Choroid plexus epithelial cell (primary cell): ENCODE measurements at regions not wholly inside any gene's neighbourhood (a gene's known extent, or its start where the extent isn't known, plus 50 kb on each side); places are given as distances from the start of the nearest gene placed in this dataset.

ENCODE experiments used
- DNase-seq: peaks from one replicate; pipeline ENCODE4 v3.0.0-alpha.2; 2010; ENCODE audit warnings: low read depth
- H3K4me3 ChIP-seq: 2 replicates; pipeline ENCODE4 v1.5.1; 2011; ENCODE audit warnings: low read depth, mild to moderate bottlenecking, control low read depth, low read length, moderate library complexity
- TF ChIP-seq, protein P1 (sequence below): conservative IDR thresholded peaks from 2 replicates; pipeline ENCODE4 v1.5.1; 2011; ENCODE audit warnings: low read depth, mild to moderate bottlenecking, control low read depth, inconsistent platforms, low read length, moderate library complexity

DNA sequence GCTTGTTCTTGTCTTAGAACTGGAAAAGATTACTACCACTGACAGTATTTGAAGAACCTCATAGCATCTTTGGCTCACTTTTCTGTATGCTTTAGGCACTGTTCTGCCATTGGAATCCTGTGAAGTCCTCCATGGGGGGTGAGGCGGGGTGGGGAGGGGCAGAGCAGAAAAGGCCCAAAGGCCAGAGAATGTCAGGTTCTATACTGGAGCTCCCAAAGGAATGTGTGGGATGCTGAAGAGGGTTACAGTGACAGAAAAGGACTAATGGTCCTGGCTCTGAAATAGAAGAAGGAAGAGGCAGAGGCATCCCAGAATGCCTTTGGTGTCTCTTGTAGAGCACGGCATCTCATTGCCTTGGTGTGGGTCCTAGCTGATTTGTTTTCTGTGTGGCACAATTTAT is 141.9 kb downstream of the HAUS1 start:
- H3K4me3 ChIP-seq = no peak overlapping the region
- DNase-seq = no peak
- TF ChIP-seq, protein P1, sequence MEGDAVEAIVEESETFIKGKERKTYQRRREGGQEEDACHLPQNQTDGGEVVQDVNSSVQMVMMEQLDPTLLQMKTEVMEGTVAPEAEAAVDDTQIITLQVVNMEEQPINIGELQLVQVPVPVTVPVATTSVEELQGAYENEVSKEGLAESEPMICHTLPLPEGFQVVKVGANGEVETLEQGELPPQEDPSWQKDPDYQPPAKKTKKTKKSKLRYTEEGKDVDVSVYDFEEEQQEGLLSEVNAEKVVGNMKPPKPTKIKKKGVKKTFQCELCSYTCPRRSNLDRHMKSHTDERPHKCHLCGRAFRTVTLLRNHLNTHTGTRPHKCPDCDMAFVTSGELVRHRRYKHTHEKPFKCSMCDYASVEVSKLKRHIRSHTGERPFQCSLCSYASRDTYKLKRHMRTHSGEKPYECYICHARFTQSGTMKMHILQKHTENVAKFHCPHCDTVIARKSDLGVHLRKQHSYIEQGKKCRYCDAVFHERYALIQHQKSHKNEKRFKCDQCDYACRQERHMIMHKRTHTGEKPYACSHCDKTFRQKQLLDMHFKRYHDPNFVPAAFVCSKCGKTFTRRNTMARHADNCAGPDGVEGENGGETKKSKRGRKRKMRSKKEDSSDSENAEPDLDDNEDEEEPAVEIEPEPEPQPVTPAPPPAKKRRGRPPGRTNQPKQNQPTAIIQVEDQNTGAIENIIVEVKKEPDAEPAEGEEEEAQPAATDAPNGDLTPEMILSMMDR = no peak

DNA sequence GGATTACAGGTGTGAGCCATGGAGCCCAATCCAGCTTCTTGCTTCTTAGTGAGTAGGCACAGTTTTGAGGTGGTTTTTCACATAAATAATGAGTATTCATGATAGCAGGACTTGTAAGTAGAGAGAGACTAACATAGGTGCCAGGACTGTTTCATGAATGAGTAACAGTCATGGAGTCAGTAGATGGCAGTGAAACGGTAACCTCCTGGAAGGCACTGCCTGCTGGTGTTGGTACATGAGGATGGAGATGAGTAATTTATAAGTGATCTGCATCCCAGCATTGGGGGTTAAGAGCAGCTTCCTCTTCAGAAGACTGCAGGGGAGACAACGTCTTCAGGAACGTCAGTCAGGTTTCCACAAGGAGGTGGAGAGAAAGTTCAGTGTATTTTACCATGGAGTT is 143.8 kb downstream of the HAUS1 start:
- TF ChIP-seq, protein P1 = no peak
- H3K4me3 ChIP-seq = no peak overlapping the region

DNA sequence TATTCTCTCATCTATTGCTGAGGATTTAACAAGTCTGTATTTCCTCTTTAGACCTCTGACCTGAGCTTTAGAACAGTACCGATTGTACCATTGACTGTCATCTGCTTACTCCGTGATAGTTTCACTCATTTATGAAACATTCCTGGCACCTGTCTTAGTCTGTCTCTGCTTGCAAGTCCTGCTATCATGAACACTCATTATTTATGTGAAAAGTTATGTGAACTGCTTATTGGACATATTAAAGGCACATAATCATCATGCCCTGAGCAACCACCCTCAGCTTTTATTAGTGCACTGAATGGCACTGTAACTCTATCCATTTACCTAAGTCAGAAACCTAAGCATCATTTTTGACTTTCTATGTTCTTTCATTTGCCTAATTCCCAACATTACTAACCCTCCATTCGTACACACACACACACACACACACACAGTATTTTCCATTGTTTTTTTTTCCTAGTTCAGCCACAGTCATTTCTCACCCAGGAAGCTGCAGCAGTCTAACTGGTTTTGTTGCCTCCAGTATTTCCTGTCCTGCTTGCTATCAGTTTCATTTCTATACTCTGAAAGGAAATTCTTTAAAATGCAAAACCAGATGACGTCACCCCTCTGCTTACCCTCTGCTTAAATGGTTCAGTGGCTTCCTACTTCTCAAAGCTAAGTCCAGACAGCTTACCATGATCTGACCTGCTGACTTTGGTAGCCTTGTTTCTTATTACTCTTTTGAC is 146.1 kb downstream of the HAUS1 start:
- TF ChIP-seq, protein P1 = no peak
- H3K4me3 ChIP-seq = peak overlapping the region; percentile 2
- peak; percentile 96 for DNase-seq

More for the DNA sequence above, 143.8 kb downstream of the HAUS1 start:
- DNase-seq = no peak

DNA sequence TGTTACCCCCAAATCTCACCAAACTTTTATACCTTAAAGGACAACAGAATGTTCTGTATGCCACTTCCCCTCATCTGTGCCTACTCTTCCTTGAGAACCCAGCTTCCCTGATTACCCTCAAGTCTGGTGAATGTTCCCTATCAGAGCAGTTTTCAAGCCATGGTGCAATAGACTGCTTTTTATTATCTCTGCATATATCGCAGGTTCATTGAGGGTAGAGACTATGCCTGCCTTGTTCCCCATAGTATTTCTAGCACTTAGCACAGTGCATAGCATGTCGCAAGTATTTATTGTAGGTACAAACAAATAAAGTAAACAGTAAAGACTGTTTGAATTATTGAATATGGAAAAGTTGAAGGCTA is 146.6 kb downstream of the HAUS1 start:
- no peak overlapping the region for H3K4me3 ChIP-seq
- TF ChIP-seq, protein P1 = no peak
- DNase-seq = no peak

DNA sequence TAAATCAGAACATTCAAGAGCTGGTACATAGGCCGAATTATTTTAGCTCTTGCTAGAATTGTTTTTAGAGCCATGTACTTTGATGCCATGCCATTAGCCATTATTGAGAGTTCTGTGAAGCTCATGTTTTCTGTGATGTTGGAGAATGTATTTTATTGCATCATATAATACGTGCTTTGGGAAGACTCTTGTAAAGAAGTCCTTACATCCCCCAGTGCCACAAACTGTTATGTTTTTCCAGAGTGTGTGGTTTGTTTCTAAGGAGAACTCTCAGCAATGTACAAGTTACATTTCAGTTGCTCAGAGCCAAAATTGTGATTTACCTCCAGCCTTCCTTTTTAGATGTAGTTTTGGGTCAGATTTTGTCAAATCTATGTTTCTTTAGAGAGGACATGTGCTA is 148.6 kb downstream of the HAUS1 start:
- no peak overlapping the region for H3K4me3 ChIP-seq
- TF ChIP-seq, protein P1 = no peak
- peak; percentile 26 for DNase-seq

DNA sequence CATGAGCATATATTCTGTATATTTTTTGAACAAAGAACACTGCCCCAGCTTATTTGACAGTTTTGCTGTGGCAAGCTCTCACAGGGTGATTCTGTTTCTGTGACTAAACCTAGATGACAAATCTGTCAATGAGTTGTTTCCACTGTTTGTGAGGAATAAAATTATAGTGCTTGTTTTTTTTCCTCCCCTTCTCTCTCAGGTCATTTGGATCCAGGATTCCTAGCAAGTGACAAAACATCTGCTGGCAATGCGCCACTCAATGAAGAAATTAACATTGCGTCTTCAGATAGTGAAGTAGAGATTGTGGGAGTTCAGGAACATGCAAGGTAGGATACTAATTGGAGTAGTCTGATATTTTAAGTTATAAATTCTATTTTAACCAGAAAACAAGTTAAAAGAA is 149.3 kb downstream of the HAUS1 start:
- H3K4me3 ChIP-seq = no peak overlapping the region
- TF ChIP-seq, protein P1 = no peak
- peak; percentile 62 for DNase-seq

DNA sequence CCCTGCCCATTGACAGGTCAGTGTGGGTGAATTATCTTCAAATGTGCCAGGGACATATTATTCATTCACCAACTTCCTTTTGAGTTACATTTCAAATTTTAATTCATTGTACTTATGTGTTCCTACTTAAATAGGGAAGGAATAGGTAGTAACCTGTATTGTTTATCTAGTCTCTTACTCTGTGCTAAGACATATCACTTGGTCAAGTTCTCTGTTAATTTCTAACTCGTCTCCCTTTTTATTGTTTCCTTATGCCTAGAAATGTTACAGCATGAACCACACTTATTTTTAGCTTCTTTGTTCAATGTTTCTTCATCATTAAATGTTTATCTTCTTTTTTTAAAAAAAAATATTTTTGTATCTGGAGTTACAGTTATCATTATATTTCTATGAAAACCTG is 151.9 kb downstream of the HAUS1 start:
- TF ChIP-seq, protein P1 = no peak
- DNase-seq = no peak
- no peak overlapping the region for H3K4me3 ChIP-seq
